ENCODE measurements at regions not wholly inside any gene's neighbourhood (a gene's known extent, or its start where the extent isn't known, plus 50 kb on each side); places are given as distances from the start of the nearest gene placed in this dataset.

- TF ChIP-seq CTCF (IDR thresholded peaks at IDR 0.05; ENCODE audit: poor library complexity) (no peak), EZH2 (IDR thresholded peaks at IDR 0.05; ENCODE audit: borderline replicate concordance) (no peak)
Observed at GRCh38 chr12:43143278-43143677, 408.7 kb downstream of the ADAMTS20 start.
